Skeletal muscle satellite cell (primary cell): ENCODE measurements at regions not wholly inside any gene's neighbourhood (a gene's known extent, or its start where the extent isn't known, plus 50 kb on each side); places are given as distances from the start of the nearest gene placed in this dataset.

Experiments
- H3K27me3 ChIP-seq: 2 replicates; pipeline ENCODE4 v1.7.0; 2013; ENCODE audit warnings: low read length; ENCODE audit not compliant: control insufficient read depth, insufficient read depth
- H3K36me3 ChIP-seq: 2 replicates; pipeline ENCODE4 v1.7.0; 2013; ENCODE audit warnings: mild to moderate bottlenecking, control low read depth, low read length; ENCODE audit not compliant: insufficient read depth
- H3K4me1 ChIP-seq: 2 replicates; pipeline ENCODE4 v1.7.0; 2013; ENCODE audit warnings: low read length; ENCODE audit not compliant: control insufficient read depth, insufficient read depth
- H3K4me2 ChIP-seq: 2 replicates; pipeline ENCODE4 v1.7.0; 2013; ENCODE audit warnings: mild to moderate bottlenecking, low read length
- H3K4me3 ChIP-seq: 2 replicates; pipeline ENCODE4 v1.7.0; 2013; ENCODE audit warnings: low read length
- H3K9ac ChIP-seq: 2 replicates; pipeline ENCODE4 v1.7.0; 2013; ENCODE audit warnings: mild to moderate bottlenecking, low read depth, low read length, moderate library complexity
- H3K9me3 ChIP-seq: replicated peaks from 2 replicates; pipeline ENCODE4 v1.7.0; 2013; ENCODE audit warnings: mild to moderate bottlenecking, control low read depth, low read length

DNA sequence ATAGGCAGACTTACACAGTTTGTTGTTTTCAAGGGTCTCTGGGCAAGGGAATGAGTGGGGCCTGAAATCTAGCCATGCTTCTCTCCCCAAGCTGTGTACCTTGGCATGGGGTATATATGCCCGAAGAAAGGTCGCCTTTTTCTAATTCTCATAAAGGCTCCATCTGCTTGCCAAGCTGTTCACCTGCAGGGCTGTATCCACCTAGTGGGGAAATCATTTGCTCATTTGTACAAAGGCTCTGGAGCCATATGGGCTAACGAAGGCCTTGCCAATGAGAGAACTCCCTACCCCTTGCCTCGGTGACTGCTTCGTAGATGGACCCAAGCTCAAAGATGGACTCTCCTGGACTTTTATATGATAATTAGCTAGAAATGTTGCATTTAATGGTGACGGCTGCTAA lies 1097.0 kb downstream of the PDHA2 start:
- Histone ChIP-seq H3K4me2 (no peak overlapping the region), H3K36me3 (no peaks in the 10 kb centered on the region), H3K4me1 (no peaks in the 10 kb centered on the region), H3K27me3 (no peaks in the 10 kb centered on the region), H3K9ac (no peak overlapping the region), H3K4me3 (no peak overlapping the region), H3K9me3 (peaks cover 4% of the 10 kb centered on the region)

DNA sequence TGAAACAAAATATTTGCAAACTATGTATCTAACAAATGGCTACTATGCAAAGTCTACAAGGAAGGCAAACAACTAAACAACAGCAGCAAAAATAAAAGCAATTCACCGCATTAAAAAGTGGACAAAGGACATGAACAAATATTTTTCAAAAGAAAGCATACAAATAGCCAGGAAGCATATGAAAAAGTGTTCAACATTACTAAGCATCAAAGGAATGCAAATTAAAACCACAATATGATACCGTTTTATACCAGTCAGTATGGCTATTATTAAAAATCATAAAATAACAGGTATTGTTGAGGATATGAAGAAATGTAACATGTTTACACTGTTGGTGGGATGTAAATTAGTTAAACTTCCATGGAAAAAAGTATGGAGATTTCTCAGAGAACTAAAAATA lies 1106.7 kb downstream of the PDHA2 start:
- no peaks in the 10 kb centered on the region for H3K36me3 ChIP-seq
- H3K9ac ChIP-seq, result no peak overlapping the region
- H3K4me3 ChIP-seq, result no peak overlapping the region
- H3K9me3 ChIP-seq, result peaks cover 4% of the 10 kb centered on the region
- H3K27me3 ChIP-seq, result no peaks in the 10 kb centered on the region
- no peak overlapping the region for H3K4me2 ChIP-seq
- no peaks in the 10 kb centered on the region for H3K4me1 ChIP-seq

DNA sequence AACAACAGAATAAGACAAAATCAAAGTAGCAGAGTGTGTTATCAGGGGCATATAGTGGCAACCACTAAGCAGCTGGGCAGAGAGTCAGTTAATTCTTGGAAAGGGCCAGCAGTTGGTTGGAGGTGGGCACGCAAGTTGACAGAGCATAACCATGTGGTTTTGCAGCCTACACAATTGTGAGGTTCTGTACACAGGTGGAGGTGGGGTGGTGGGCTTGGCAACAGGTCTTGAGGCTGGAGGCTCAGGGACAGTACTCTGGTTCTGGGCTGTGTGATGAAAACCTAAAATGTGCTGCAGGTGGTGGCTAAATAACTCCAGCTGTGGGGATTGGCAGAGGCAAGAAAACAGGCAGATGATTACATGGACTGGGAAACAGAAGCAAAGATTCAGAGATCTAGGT lies 1112.7 kb downstream of the PDHA2 start:
- Histone ChIP-seq H3K36me3 (no peaks in the 10 kb centered on the region), H3K9me3 (no peaks in the 10 kb centered on the region)

DNA sequence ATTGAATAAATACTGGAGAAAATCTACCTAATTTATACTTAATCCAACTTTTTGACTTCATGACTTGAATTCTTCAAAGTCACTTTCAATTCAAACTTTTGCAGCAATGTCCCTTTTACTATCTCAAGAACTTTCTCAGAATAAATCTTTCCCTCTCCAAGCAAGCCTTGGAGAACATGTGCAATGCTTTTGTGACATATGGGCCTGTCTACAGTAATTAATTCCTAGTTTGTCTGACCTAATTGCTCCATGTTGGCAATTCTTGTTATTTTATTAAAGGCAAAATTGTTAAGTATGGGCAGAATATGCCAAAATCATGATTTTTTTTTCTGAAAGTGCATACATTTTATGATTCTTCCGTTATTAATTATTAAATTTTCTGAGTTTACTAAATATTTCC lies 1115.3 kb downstream of the PDHA2 start:
- Histone ChIP-seq H3K36me3 (no peaks in the 10 kb centered on the region), H3K4me3 (no peak overlapping the region), H3K9me3 (no peaks in the 10 kb centered on the region), H3K9ac (no peak overlapping the region), H3K4me1 (no peaks in the 10 kb centered on the region), H3K27me3 (no peaks in the 10 kb centered on the region), H3K4me2 (no peak overlapping the region)

More for the DNA sequence above, 1112.7 kb downstream of the PDHA2 start:
- no peak overlapping the region for H3K4me3 ChIP-seq
- no peak overlapping the region for H3K4me2 ChIP-seq
- no peak overlapping the region for H3K9ac ChIP-seq
- H3K27me3 ChIP-seq, result no peaks in the 10 kb centered on the region
- H3K4me1 ChIP-seq, result no peaks in the 10 kb centered on the region

DNA sequence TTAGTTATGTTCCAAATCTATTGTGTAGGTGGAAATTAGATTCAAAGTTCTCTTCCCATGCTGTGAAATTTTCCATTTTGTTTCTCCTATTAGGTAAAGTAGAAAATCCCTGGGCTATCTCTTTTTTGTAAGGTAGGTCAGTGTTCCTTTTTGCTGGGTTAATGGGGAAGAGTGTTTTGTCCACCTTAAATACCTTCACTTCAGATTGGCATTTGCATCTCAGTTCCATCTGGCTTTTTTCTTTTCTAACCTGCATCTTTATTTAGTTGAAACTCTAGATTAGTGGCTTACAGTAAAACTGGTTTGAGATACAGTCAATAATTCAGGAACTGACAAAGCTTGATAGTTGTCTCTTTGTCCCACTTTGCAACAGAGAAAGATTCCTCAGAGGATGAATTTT lies 1115.8 kb downstream of the PDHA2 start:
- H3K9me3 ChIP-seq, result no peaks in the 10 kb centered on the region
- H3K4me1 ChIP-seq, result no peaks in the 10 kb centered on the region
- no peak overlapping the region for H3K4me2 ChIP-seq
- no peaks in the 10 kb centered on the region for H3K27me3 ChIP-seq
- no peak overlapping the region for H3K4me3 ChIP-seq
- H3K36me3 ChIP-seq, result no peaks in the 10 kb centered on the region
- H3K9ac ChIP-seq, result no peak overlapping the region

DNA sequence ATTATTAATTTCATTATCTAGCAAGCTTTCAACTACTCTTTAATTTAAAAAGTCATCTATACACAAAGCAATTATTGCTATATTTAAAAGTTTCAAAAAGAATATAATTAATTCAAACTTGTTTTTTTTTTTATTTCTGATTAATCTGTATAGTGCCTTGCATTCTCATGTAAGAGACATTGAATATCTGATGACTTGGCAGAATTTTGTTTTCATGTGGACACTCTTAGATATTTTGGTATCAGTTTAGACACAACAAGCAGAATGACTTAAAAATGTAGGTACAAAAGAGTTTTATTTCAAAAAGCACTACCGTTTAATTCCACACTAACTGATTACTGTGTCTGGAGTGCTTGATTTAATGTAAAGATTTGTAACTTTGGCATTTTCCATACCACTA lies 1129.6 kb downstream of the PDHA2 start:
- Histone ChIP-seq H3K9ac (no peak overlapping the region), H3K4me1 (no peaks in the 10 kb centered on the region), H3K27me3 (no peaks in the 10 kb centered on the region), H3K4me3 (no peak overlapping the region), H3K9me3 (peaks cover 2% of the 10 kb centered on the region), H3K36me3 (no peaks in the 10 kb centered on the region), H3K4me2 (no peak overlapping the region)

DNA sequence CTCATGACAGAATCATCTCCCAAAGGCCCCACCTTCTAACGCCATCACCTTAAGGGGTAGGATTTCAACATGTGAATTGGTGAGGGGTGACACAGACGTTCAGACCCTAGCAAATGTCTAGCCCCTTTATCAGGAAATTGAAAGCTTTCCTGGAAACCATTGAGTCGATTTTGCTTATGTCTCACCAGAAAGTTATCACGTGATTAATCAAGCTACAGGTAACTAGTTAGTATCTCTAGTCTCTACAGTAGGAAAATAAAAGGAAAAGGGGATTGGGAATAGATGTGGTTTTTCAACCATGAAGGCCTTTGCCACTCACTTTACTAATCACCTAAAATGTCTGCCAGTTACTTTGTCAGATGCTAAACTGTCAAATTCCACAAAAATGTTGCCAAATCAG lies 1133.0 kb downstream of the PDHA2 start:
- Histone ChIP-seq H3K4me1 (no peaks in the 10 kb centered on the region), H3K36me3 (no peaks in the 10 kb centered on the region), H3K27me3 (no peaks in the 10 kb centered on the region), H3K4me3 (no peak overlapping the region), H3K4me2 (no peak overlapping the region), H3K9ac (no peak overlapping the region), H3K9me3 (peaks cover 2% of the 10 kb centered on the region)

DNA sequence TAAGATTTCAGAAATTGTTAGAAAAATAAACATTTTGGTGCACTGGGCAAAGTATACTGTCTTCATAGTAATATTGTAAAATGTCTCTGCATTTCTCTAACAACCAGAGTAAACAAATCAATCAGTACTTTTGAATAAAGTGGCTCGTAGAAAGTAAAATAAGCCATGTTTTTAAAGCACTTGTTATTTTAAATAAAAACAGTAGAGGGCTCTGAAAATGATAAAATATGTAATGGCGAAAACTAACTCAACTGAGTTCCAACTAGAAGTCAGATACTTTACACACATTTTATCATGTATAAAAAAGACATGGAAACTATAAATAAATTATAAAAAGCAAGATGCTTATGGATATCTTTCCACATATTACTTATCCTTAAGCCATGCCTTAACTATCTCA lies 1134.4 kb downstream of the PDHA2 start:
- no peak overlapping the region for H3K4me3 ChIP-seq
- H3K27me3 ChIP-seq, result no peaks in the 10 kb centered on the region
- no peaks in the 10 kb centered on the region for H3K36me3 ChIP-seq
- H3K4me1 ChIP-seq, result no peaks in the 10 kb centered on the region
- H3K9me3 ChIP-seq, result no peaks in the 10 kb centered on the region
- no peak overlapping the region for H3K9ac ChIP-seq
- H3K4me2 ChIP-seq, result no peak overlapping the region

DNA sequence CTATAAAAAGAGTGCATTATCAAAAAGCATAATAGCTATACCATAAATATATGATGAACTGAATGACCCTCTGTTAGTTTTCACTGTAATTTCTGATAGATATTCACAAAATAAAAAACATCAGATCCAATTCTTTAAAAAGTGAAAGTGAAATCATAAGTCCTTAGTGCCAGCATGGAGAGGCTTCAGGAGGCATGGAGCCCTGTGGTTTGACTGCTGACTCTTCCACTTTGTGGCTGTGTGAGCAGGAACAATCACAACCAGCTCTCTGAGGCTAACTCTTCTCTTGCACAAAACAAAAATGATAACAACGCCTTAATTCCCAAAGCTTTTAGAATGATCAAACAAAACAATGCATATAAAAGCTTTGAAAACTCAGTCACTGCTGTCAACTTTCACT lies 1143.9 kb downstream of the PDHA2 start:
- no peaks in the 10 kb centered on the region for H3K4me1 ChIP-seq
- no peak overlapping the region for H3K9ac ChIP-seq
- no peak overlapping the region for H3K4me3 ChIP-seq
- no peaks in the 10 kb centered on the region for H3K27me3 ChIP-seq
- no peaks in the 10 kb centered on the region for H3K36me3 ChIP-seq
- H3K9me3 ChIP-seq, result peaks cover 2% of the 10 kb centered on the region
- H3K4me2 ChIP-seq, result no peak overlapping the region

DNA sequence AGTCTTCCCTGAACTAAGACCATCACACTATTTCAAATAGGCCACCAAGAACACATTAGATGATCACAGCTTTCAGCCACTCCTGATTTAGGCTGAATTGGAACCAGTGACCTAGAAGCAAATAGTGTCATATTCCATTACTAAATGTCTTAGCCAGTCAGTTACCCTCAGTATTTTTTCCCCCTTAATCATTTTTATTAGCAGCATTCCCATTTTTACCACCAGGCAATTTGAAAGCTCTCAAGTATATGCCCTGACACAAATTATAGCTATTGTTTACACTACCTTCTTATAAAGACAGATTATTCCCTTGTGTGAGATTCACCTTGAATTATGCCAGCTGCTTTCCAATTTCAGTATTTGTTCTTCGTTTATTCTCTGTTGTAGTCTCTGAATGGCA lies 1146.9 kb downstream of the PDHA2 start:
- Histone ChIP-seq H3K4me1 (no peaks in the 10 kb centered on the region), H3K36me3 (no peaks in the 10 kb centered on the region), H3K4me2 (no peak overlapping the region), H3K9ac (no peak overlapping the region), H3K27me3 (no peaks in the 10 kb centered on the region), H3K4me3 (no peak overlapping the region), H3K9me3 (peaks cover 2% of the 10 kb centered on the region)

DNA sequence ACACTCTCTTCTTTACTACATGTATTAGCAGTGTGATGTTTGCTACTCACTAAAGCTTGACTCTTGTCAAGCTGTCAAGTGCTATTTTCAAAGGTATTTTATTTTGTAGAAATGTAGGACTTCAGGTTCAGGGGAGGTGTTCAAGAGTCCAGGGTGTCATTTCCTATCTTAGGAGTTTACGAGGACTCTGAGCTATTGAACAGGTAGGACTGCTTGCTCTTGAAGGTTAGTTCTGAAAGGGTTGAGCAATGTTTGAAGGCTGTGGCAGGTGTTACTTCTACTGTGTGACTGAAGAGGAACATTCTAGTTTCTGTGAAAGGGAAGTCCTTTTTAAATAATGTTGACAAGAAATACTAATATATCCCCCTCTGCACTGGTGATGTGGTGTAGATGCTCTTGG lies 1151.2 kb downstream of the PDHA2 start:
- Histone ChIP-seq H3K9ac (no peak overlapping the region), H3K4me1 (no peaks in the 10 kb centered on the region), H3K4me3 (no peak overlapping the region), H3K9me3 (peaks cover 2% of the 10 kb centered on the region), H3K27me3 (no peaks in the 10 kb centered on the region), H3K36me3 (no peaks in the 10 kb centered on the region), H3K4me2 (no peak overlapping the region)

DNA sequence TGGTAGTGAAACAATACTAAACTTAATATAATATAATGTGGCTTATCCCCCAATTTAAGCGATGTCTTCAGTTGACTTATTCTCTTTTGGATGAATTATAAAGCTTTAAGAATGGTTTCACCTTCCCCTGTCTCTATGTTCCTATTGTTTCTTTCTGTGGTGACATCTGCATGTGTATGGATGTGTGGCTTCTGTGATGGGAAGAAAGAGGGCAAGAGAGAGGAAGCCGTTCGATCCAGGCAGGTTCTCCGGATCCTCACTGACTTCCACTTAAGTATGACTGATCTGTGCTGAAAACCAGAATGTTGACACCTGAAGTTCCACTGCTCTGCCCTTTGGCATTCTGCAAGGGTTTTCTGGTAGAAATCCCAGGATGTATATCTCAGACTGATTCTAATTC lies 1150.8 kb downstream of the STPG2 start:
- no peak overlapping the region for H3K4me3 ChIP-seq
- H3K36me3 ChIP-seq, result no peaks in the 10 kb centered on the region
- no peak overlapping the region for H3K9ac ChIP-seq
- no peaks in the 10 kb centered on the region for H3K9me3 ChIP-seq
- H3K27me3 ChIP-seq, result no peaks in the 10 kb centered on the region
- no peaks in the 10 kb centered on the region for H3K4me1 ChIP-seq
- no peak overlapping the region for H3K4me2 ChIP-seq
